Endothelial cell of umbilical vein (primary cell): ENCODE measurements at regions not wholly inside any gene's neighbourhood (a gene's known extent, or its start where the extent isn't known, plus 50 kb on each side); places are given as distances from the start of the nearest gene placed in this dataset.

Source experiments
- BruUV-seq: library from RNA; stranded (reverse); fragments of 400-500 nt; replicated peaks from 2 replicates; lab custom pipeline; 2021; lab: Mats Ljungman, UMichigan
- CTCF ChIA-PET: fragments of 300-600, 350-600 bp; sonication (Branson Sonifier 250); formaldehyde crosslinking; loops from one replicate; lab custom pipeline; 2021; ENCODE audit warnings: antibody characterized with exemption, inconsistent platforms; lab: Charles Lee
- POLR2A ChIA-PET: fragments of 300-600, 350-600 bp; sonication (Branson Sonifier 250); formaldehyde crosslinking; loops from one replicate; lab custom pipeline; 2021; ENCODE audit warnings: antibody characterized with exemption, inconsistent platforms; lab: Charles Lee
- DNase-seq: peaks from one replicate; pipeline ENCODE4 v3.0.0-alpha.2; 2011; ENCODE audit warnings: low read depth, low spot score
- FAIRE-seq: peaks from 2 replicates; lab custom pipeline; 2011; peaks lifted over from hg19 to GRCh38; lab: Jason Lieb, UNC
- H2AFZ ChIP-seq: 2 replicates; pipeline ENCODE4 v1.6.0; 2012; ENCODE audit warnings: low read depth, low read length, control low read depth, inconsistent platforms
- H3K27ac ChIP-seq: 2 replicates; pipeline ENCODE4 v1.5.1; 2011; ENCODE audit warnings: low read depth, mild to moderate bottlenecking, control low read depth, low read length, moderate library complexity; ENCODE audit not compliant: insufficient read depth
- H3K27me3 ChIP-seq, 2 experiments: 2 replicates each; pipeline versions ENCODE4 v1.6.0 to v1.6.1; 2011; ENCODE audit warnings: low read length in 2 of 2, mixed read lengths in 1 of 2; ENCODE audit not compliant: control insufficient read depth in 2 of 2, insufficient read depth in 2 of 2
- H3K36me3 ChIP-seq, 2 experiments: 2 replicates in 1 of 2; 3 replicates in 1 of 2; pipeline ENCODE4 v1.5.1; 2011; ENCODE audit warnings: low read length in 2 of 2, mild to moderate bottlenecking in 1 of 2, moderate library complexity in 1 of 2; ENCODE audit not compliant: control insufficient read depth in 2 of 2, insufficient read depth in 2 of 2; ENCODE audit errors: extremely low read depth in 1 of 2
- H3K4me1 ChIP-seq: 3 replicates; pipeline ENCODE4 v1.5.1; 2011; ENCODE audit warnings: mild to moderate bottlenecking, low read length; ENCODE audit not compliant: control insufficient read depth, insufficient read depth; ENCODE audit errors: extremely low read depth
- H3K4me2 ChIP-seq: 2 replicates; pipeline ENCODE4 v1.6.1; 2011; ENCODE audit warnings: low read length, control low read depth, mixed read lengths; ENCODE audit not compliant: insufficient read depth
- H3K4me3 ChIP-seq, 3 experiments: fragments of 200-600 bp in 1 of 3; sonication (generic), shearing (Covaris generic) in 1 of 3; replicated peaks in 1 of 3; 2 replicates each; pipeline ENCODE4 v1.5.1; 2011 to 2016; ENCODE audit warnings: control low read depth in 3 of 3, low read length in 3 of 3, mild to moderate bottlenecking in 2 of 3, inconsistent platforms in 1 of 3, low read depth in 1 of 3, moderate library complexity in 1 of 3; ENCODE audit not compliant: insufficient read depth in 1 of 3
- H3K79me2 ChIP-seq: 2 replicates; pipeline ENCODE4 v1.6.0; 2012; ENCODE audit warnings: low read length, inconsistent platforms; ENCODE audit not compliant: control insufficient read depth, insufficient read depth
- H3K9ac ChIP-seq: replicated peaks from 2 replicates; pipeline ENCODE3; 2011; ENCODE audit warnings: low read length, control low read depth; ENCODE audit not compliant: insufficient read depth; ENCODE audit errors: extremely low read depth
- H3K9me1 ChIP-seq: replicated peaks from 3 replicates; pipeline ENCODE4 v1.6.0; 2011; ENCODE audit warnings: mild to moderate bottlenecking, low read length; ENCODE audit not compliant: control insufficient read depth, insufficient read depth; ENCODE audit errors: extremely low read depth
- H3K9me3 ChIP-seq: replicated peaks from 2 replicates; pipeline ENCODE4 v1.5.1; 2012; ENCODE audit warnings: low read length, inconsistent platforms; ENCODE audit not compliant: control insufficient read depth, insufficient read depth
- H4K20me1 ChIP-seq: replicated peaks from 2 replicates; pipeline ENCODE3; 2011; ENCODE audit warnings: mild to moderate bottlenecking, low read length; ENCODE audit not compliant: control insufficient read depth, insufficient read depth; ENCODE audit errors: extremely low read depth
- CTCF ChIP-seq, 2 donors: IDR thresholded peaks; 1 replicate in 1 of 2; 2 replicates in 1 of 2; pipeline ENCODE4 v1.5.1; 2011; ENCODE audit warnings: low read length in 2 of 2, mild to moderate bottlenecking in 2 of 2, moderate library complexity in 2 of 2, control low read depth in 1 of 2, inconsistent platforms in 1 of 2, low read depth in 1 of 2; ENCODE audit not compliant: insufficient read depth in 1 of 2; ENCODE audit errors: extremely low read depth in 1 of 2
- EZH2 ChIP-seq: IDR thresholded peaks from 2 replicates; pipeline ENCODE4 v1.6.1; 2012; ENCODE audit warnings: borderline replicate concordance, low read depth, mild to moderate bottlenecking, moderate library complexity, low read length, inconsistent platforms; ENCODE audit not compliant: severe bottlenecking
- FOS ChIP-seq: IDR thresholded peaks from 2 replicates; pipeline ENCODE4 v1.6.1; 2011; ENCODE audit warnings: mild to moderate bottlenecking, low read length, moderate library complexity, borderline replicate concordance; ENCODE audit not compliant: insufficient read depth
- GATA2 ChIP-seq: IDR thresholded peaks from 2 replicates; pipeline ENCODE4 v1.7.0; 2011; ENCODE audit warnings: low read depth, mild to moderate bottlenecking, moderate library complexity, mixed read lengths, low read length; ENCODE audit not compliant: insufficient read length, insufficient read depth
- JUN ChIP-seq: IDR thresholded peaks from 2 replicates; pipeline ENCODE4 v1.6.1; 2011; ENCODE audit warnings: borderline replicate concordance, low read depth; ENCODE audit not compliant: insufficient read length, insufficient read depth
- MAX ChIP-seq: IDR thresholded peaks from 2 replicates; pipeline ENCODE4 v1.6.1; 2011; ENCODE audit not compliant: insufficient read depth, insufficient read length
- MYC ChIP-seq: IDR thresholded peaks from one replicate; pipeline ENCODE4 v1.6.1; 2011; ENCODE audit warnings: mild to moderate bottlenecking, low read depth, low read length
- POLR2A ChIP-seq: IDR thresholded peaks from 2 replicates; pipeline ENCODE4 v1.6.1; 2012; ENCODE audit warnings: low read depth, mild to moderate bottlenecking, control low read depth, low read length
- POLR2AphosphoS5 ChIP-seq: IDR thresholded peaks from 2 replicates; pipeline ENCODE4 v1.6.1; 2012; ENCODE audit warnings: low read depth, mild to moderate bottlenecking, control low read depth, low read length, moderate library complexity; ENCODE audit not compliant: insufficient read depth
- dilution Hi-C: fragments of 300-500 bp; cut with MboI; formaldehyde crosslinking; loops from one replicate; pipeline ENCODE4 v1.15.0; 2019; ENCODE audit warnings: low sequenced_read_pairs; ENCODE audit not compliant: extremely low pct_ligation_motif_present
- intact Hi-C: fragments of 100-400 bp; cut with micrococcal nuclease; formaldehyde crosslinking; loops from one replicate; pipeline ENCODE4 v1.10.0; 2022

- ChIA-PET CTCF (no interaction called here), POLR2A (no interaction called here)
- Histone ChIP-seq H3K4me3 (no peak overlapping the region), H3K4me2 (no peak overlapping the region), H3K79me2 (no peaks in the 10 kb centered on the region), H3K9ac (no peak overlapping the region), H3K9me1 (no peaks in the 10 kb centered on the region), H3K4me1 (no peaks in the 10 kb centered on the region), H4K20me1 (no peaks in the 10 kb centered on the region), H3K36me3 (no peaks in the 10 kb centered on the region), H3K27me3 (no peaks in the 10 kb centered on the region), H3K9me3 (no peaks in the 10 kb centered on the region), H3K27ac (no peak overlapping the region), H2AFZ (no peak overlapping the region)
- FAIRE-seq, result no peak
- intact Hi-C loops, result no loop called here
- dilution Hi-C loops, result no loop called here
- no TSS peak for BruUV-seq
- no peak for TF ChIP-seq GATA2
- TF ChIP-seq EZH2, result no peak
- no peak for TF ChIP-seq CTCF (IDR thresholded peaks at IDR 0.05; ENCODE audit: extremely low read depth in 1 of 2, insufficient read depth in 1 of 2, low read depth in 1 of 2, low read length in 2 of 2)
- no peak for TF ChIP-seq JUN
- TF ChIP-seq MYC, result no peak
- no peak for TF ChIP-seq FOS
- TF ChIP-seq MAX, result no peak
- no peak for TF ChIP-seq POLR2A
- TF ChIP-seq POLR2AphosphoS5, result no peak
- no peak for DNase-seq
These were observed 367.6 kb upstream of the CLINT1 start for GRCh38 chr5:158226496-158226895.
